DND-41 (cell line): ENCODE measurements at regions not wholly inside any gene's neighbourhood (a gene's known extent, or its start where the extent isn't known, plus 50 kb on each side); places are given as distances from the start of the nearest gene placed in this dataset.

Source experiments
- ATAC-seq: fragments of 200-7000 bp; cut with Tn5 transposase; 3 replicates; pipeline ENCODE4 v1.9.1; 2021; ENCODE audit warnings: low read depth; ENCODE audit not compliant: insufficient read depth
- DNase-seq: peaks from one replicate; pipeline ENCODE4 v3.0.0-alpha.2; 2020
- H2AFZ ChIP-seq: 2 replicates; pipeline ENCODE4 v1.6.0; 2012; ENCODE audit warnings: low read depth, low read length
- H3K27ac ChIP-seq: 2 replicates; pipeline ENCODE4 v1.5.1; 2012; ENCODE audit warnings: low read length, inconsistent platforms
- H3K27me3 ChIP-seq: fragments of 200-600 bp; sonication (generic); 2 replicates; pipeline ENCODE4 v1.6.0; 2012; ENCODE audit warnings: low read length, mild to moderate bottlenecking, inconsistent platforms; ENCODE audit not compliant: insufficient read depth, poor library complexity
- H3K36me3 ChIP-seq: 2 replicates; pipeline ENCODE4 v1.5.1; 2012; ENCODE audit warnings: low read length, inconsistent platforms; ENCODE audit not compliant: insufficient read depth
- H3K4me1 ChIP-seq: 2 replicates; pipeline ENCODE4 v1.5.1; 2012; ENCODE audit warnings: mild to moderate bottlenecking, low read length; ENCODE audit not compliant: insufficient read depth
- H3K4me2 ChIP-seq: 2 replicates; pipeline ENCODE4 v1.6.0; 2012; ENCODE audit warnings: mild to moderate bottlenecking, moderate library complexity, low read length, inconsistent platforms; ENCODE audit not compliant: insufficient read depth
- H3K4me3 ChIP-seq, 2 experiments: fragments of 200-600 bp in 1 of 2; shearing (Covaris generic) in 1 of 2; 2 replicates each; pipeline ENCODE4 v1.5.1; 2012 to 2016; ENCODE audit warnings: inconsistent platforms in 2 of 2, low read length in 2 of 2, mild to moderate bottlenecking in 2 of 2, low read depth in 1 of 2, moderate library complexity in 1 of 2
- H3K79me2 ChIP-seq: 2 replicates; pipeline ENCODE4 v1.6.0; 2012; ENCODE audit warnings: low read length, inconsistent platforms; ENCODE audit not compliant: insufficient read depth
- H3K9ac ChIP-seq: 2 replicates; pipeline ENCODE4 v1.6.0; 2012; ENCODE audit warnings: low read depth, mild to moderate bottlenecking, inconsistent platforms, low read length, moderate library complexity
- H3K9me3 ChIP-seq: 2 replicates; pipeline ENCODE4 v1.5.1; 2012; ENCODE audit warnings: low read length, moderate library complexity, mild to moderate bottlenecking, inconsistent platforms; ENCODE audit not compliant: insufficient read depth, severe bottlenecking
- H4K20me1 ChIP-seq: 2 replicates; pipeline ENCODE4 v1.6.0; 2012; ENCODE audit warnings: low read length; ENCODE audit not compliant: insufficient read depth
- CTCF ChIP-seq: IDR thresholded peaks from 2 replicates; pipeline ENCODE4 v1.5.1; 2012; ENCODE audit warnings: borderline replicate concordance, low read length, moderate library complexity, mild to moderate bottlenecking; ENCODE audit not compliant: poor library complexity, severe bottlenecking; ENCODE audit errors: extremely low read depth
- EZH2 ChIP-seq: IDR thresholded peaks from 3 replicates; pipeline ENCODE4 v1.6.1; 2012; ENCODE audit warnings: borderline replicate concordance, low read depth, mild to moderate bottlenecking, moderate library complexity, low read length, inconsistent platforms; ENCODE audit not compliant: severe bottlenecking

- no peak overlapping the region for H3K9ac ChIP-seq
- peaks cover 11% of the 10 kb centered on the region; the same call in 1 of the 2 replicates for H3K4me1 ChIP-seq
- no peaks in the 10 kb centered on the region for H3K79me2 ChIP-seq
- no peaks in the 10 kb centered on the region for H3K27me3 ChIP-seq
- TF ChIP-seq CTCF (no peak), EZH2 (no peak)
- H3K4me2 ChIP-seq: no peak overlapping the region
- peak; percentile 38 for DNase-seq
- ATAC-seq: peak; percentile 86
- H2AFZ ChIP-seq: no peak overlapping the region
- H3K27ac ChIP-seq: no peak overlapping the region
- no peaks in the 10 kb centered on the region for H3K36me3 ChIP-seq
- H3K4me3 ChIP-seq: no peak overlapping the region
- no peaks in the 10 kb centered on the region for H4K20me1 ChIP-seq
- H3K9me3 ChIP-seq: no peaks in the 10 kb centered on the region
Measured at GRCh38 chr1:91591175-91591974, 90.7 kb downstream of the CDC7 start.

GRCh38 chr1:91592716-91593477 is 92.2 kb downstream of the CDC7 start:
- Histone ChIP-seq H3K4me2 (no peak overlapping the region), H3K79me2 (no peaks in the 10 kb centered on the region), H3K9ac (no peak overlapping the region), H3K36me3 (no peaks in the 10 kb centered on the region), H3K27me3 (no peaks in the 10 kb centered on the region), H3K4me3 (no peak overlapping the region), H3K9me3 (no peaks in the 10 kb centered on the region), H3K27ac (no peak overlapping the region), H4K20me1 (no peaks in the 10 kb centered on the region), H3K4me1 (peaks cover 11% of the 10 kb centered on the region; the same call in 1 of the 2 replicates), H2AFZ (no peak overlapping the region)
- no peak for DNase-seq
- TF ChIP-seq CTCF: no peak
- no peak for TF ChIP-seq EZH2
- no peak for ATAC-seq

GRCh38 chr1:91594383-91595055 is 93.9 kb downstream of the CDC7 start:
- no peak overlapping the region for H2AFZ ChIP-seq
- ATAC-seq (no peak), DNase-seq (no peak)
- no peaks in the 10 kb centered on the region for H3K36me3 ChIP-seq
- H3K27ac ChIP-seq: no peak overlapping the region
- H4K20me1 ChIP-seq: no peaks in the 10 kb centered on the region
- H3K9me3 ChIP-seq: no peaks in the 10 kb centered on the region
- no peaks in the 10 kb centered on the region for H3K27me3 ChIP-seq
- no peak overlapping the region for H3K4me3 ChIP-seq
- no peaks in the 10 kb centered on the region for H3K79me2 ChIP-seq
- H3K9ac ChIP-seq: no peak overlapping the region
- H3K4me2 ChIP-seq: no peak overlapping the region
- no peak for TF ChIP-seq CTCF
- no peak for TF ChIP-seq EZH2
- H3K4me1 ChIP-seq: peaks cover 11% of the 10 kb centered on the region; the same call in 1 of the 2 replicates
